GM19351 (cell line): ENCODE measurements at regions not wholly inside any gene's neighbourhood (a gene's known extent, or its start where the extent isn't known, plus 50 kb on each side); places are given as distances from the start of the nearest gene placed in this dataset.
"Not testable (repeated sequence)": the region's sequence is repeated elsewhere in the genome, so short reads cannot be mapped to it uniquely, and the experiment has no call there.

ENCODE experiments used
- ATAC-seq: cut with Tn5 transposase; IDR thresholded peaks from one replicate; pipeline ENCODE4 v1.9.1; 2021; ENCODE audit warnings: mild to moderate bottlenecking, moderate library complexity; ENCODE audit not compliant: unreplicated experiment

DNA sequence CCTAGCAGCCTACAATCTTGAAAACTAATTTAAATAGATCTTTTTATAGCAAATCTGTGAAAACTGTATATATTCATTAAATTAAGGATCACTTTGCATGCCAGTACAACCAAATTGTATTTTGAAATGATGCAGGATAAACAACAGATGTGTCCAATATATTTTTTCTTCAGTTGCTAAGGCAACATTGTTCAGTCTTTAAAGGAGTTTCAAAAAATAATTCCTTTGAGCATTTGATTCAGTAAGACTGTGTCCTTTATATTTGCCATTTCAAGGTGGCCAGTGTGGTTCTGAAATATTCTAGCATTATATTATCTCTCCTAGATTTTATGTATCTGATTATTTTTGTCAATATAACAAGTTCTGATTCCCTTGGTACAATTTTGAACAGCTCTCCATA is 254.7 kb downstream of the PLOD2 start:
- no peak for ATAC-seq

GRCh38 chr3:145906755-145907154 is 254.2 kb downstream of the PLOD2 start:
- ATAC-seq = no peak

DNA sequence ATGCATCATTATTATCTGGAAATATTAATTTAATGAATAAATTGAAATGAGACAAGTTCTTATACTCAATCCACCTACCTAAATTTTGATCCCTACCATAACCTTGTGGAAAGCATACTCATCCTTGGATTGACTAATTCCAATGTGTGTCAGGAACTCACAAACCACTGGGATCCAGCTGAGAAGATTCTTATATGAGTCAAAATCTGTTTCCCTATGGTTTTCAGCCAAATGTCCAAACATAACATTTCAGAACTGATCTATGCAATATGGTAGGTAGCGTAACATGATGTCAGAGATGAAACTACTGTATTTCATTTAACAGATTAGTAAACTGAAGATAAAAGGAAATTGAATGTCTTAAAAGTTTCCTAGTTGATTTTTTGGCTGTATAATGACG is 250.0 kb downstream of the PLOD2 start:
- ATAC-seq = no peak

DNA sequence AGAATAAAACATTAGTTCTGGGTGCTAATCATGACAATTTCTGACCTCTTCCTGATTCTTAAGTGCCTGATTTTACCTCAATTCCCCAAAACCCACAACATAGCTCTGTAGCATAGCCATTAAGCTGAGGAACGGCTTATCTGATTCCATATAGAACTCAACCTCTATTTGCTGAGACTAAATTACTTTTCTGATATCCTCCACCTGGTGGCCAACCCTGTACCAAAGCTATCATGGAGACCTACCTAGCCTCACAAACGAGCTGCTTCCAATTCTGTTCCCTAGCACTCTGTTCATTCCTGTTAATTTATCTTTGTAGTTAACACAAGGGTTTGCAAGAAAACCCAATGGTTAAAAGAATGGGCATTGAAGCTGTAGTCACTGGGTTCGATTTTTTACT is 245.2 kb downstream of the PLOD2 start:
- ATAC-seq = no peak

GRCh38 chr3:145927736-145928135 is 233.2 kb downstream of the PLOD2 start:
- not testable (repeated sequence) for ATAC-seq

GRCh38 chr3:145936971-145937370 is 224.0 kb downstream of the PLOD2 start:
- no peak for ATAC-seq

GRCh38 chr3:145939431-145939830 is 221.6 kb downstream of the PLOD2 start:
- no peak for ATAC-seq

- ATAC-seq = no peak
Measured at GRCh38 chr3:145942052-145942451, 218.9 kb downstream of the PLOD2 start.

DNA sequence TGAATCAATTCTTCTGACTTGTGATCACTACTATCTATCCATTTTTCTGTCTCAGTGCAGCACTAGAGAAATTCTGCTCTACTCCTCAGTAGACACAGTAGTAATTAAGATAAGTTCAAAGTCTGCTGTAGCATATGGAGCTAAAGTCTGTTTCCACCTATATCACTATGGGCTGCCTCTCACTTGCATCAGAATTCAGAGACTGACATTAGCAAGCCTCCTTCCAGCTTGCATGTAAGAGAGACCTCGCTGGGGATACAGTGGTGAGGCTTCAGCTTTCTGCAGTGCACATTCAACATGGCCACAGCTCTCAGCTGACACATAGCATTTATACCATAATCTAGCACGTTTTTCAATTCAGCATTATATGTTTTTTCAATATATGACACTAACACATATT is 217.0 kb downstream of the PLOD2 start:
- no peak for ATAC-seq

DNA sequence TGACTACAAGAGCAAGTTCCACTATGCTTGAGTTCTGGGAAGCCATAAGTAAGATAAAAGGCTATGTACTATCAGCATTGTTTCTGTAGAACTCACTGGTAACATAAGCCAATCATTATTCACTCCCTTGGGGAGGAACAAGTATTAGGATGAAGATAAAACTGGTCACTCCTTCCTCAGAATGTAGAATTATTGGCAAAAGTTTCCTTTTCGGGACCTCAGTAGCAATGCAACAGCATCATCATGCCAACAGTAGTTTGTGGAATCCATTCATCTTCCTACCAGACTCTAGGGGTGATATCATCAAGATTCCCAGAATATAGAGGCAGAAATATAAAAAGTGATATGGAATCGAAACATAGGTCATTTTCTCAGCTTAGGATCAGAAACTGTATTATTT is 209.5 kb downstream of the PLOD2 start:
- no peak for ATAC-seq

GRCh38 chr3:145952536-145952935 is 208.4 kb downstream of the PLOD2 start:
- ATAC-seq = no peak

- ATAC-seq = no peak
Measured at GRCh38 chr3:145953316-145953715, 207.7 kb downstream of the PLOD2 start.

DNA sequence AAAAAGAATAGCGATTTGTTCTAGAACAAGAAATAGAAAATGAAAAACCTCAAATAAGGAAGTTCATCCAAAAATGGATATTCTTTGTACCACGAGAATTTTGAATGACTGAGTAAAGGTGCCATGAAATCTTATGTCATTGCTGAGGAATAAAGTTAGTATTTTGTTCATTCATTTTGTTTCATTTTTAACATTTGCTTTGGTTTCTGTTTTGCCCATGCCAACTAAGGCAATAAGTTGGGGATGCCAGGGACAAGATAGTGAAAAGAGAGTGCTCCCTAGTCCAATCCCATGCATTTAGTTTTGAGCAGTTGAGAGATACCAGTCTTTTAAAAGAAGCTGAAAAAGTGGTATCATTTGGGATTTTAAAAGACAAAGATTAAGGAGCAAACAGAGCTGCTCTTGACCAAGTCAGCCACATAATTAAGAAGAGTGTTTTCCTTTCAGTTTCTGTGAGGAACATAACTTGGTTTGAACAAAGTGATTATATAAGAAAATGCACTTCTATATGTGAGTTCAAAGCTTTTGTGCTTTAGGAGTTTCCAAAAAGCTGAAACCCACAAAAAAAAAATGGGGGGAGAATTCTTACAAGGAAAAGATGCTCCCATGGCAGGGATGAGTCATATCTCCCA is 201.4 kb downstream of the PLOD2 start:
- ATAC-seq = peak; percentile 58

DNA sequence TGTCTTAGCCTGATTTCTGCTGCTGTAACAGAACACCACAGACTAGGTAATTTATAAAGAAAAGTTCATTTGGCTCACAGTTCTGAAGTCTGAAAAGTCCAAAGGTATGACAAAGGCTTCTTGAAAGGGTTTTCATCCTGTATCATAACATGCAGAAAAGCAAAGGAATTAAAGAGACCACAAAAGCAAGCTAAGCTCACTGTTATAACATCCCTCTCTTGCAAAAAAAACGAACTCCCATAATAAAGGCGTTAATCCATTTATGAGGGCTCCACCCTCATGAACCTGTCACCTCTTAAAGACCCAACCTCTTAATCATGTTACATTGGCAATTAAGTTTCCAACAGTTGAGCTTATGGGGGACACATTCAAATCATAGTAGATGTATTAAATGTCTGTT is 197.9 kb downstream of the PLOD2 start:
- no peak for ATAC-seq

DNA sequence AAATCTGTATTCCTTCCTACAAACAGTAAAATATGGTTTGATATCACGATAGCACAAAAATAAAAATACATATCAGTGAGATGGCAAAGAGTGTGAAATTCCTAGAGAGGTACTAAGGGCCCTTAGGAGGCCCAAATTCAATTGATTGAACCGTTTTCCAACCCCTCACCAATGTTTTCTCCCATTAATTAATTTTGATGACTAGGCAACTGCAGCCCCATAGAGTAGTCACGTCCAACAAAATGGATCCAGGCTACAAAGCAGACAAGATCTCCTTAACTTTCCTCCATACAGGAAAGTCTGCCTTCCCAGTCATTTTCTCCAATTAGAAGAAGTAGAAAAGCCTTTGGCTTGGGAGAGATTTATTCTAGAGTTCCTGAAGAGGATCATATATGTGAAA is 193.9 kb downstream of the PLOD2 start:
- no peak for ATAC-seq

- ATAC-seq = no peak
Measured at GRCh38 chr3:145971186-145971585, 189.8 kb downstream of the PLOD2 start.

DNA sequence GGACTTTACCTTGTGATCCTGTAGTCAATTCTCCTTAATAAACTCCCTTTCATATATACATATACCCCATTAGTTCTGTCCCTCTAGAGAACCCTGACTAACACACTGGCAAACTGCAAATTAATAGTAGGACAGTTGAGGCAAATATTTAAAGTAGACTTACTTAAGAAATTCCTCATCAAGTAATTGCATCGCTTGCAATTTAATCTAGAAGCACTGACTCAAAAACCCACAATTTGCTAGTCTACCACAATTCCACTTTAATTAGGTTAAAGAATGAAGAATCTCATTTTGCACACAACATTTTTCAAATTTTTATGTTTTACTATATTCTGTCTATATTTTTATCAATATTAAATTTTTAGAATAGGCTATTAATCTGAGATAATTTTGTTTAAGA is 188.1 kb downstream of the PLOD2 start:
- ATAC-seq = no peak

DNA sequence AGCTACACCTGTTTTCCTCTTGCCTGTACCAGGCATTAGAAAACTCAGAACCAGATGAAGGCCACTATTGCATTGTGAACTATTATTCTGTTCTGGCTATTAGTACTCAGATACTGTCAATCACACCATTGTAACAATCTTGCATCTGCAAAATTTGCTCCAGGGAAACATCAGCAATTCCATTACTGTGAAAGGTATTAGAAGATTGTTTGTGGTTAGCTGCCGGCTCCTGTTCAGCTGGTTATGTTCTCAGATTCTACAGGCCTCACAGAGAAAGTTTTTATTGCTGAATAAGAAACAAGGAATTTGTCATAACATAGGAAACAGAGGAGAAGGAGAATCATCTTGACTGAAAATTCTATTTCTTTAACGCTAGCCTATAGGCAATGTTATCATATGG is 179.9 kb downstream of the PLOD2 start:
- ATAC-seq = no peak

- no peak for ATAC-seq
Measured at GRCh38 chr3:145983101-145983500, 177.9 kb downstream of the PLOD2 start.
